ENCODE measurements at regions not wholly inside any gene's neighbourhood (a gene's known extent, or its start where the extent isn't known, plus 50 kb on each side); places are given as distances from the start of the nearest gene placed in this dataset.
"Not testable (repeated sequence)": the region's sequence is repeated elsewhere in the genome, so short reads cannot be mapped to it uniquely, and the experiment has no call there.

DNA sequence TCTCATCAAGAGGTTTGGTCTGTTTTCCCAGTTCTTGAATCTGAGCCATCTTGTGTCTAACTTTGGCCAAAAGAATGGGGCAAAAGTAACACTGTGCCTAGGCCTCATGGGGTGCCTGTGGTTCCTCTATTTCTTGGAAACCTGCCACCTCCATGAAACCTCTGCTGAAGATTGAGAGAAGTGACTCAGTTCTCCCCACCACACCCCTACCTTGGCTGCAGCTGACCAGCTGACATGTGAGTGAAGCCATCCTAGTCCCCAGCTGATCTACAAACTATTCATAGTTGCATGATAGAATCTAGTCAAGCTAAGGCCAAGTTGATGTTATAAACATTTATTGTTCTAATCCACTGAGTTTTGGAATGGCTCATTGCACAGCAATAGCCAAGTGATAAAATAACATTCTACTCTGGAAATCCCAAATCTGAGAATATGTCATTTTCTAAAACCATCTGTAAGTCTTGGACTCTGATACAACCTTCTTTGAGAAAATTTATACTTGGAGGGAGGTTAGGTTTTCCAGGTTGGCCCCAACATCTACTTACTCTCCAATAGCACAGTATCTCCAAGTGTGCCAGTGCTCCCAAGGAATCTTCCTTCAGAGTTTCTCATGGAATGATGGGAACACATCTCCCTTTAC lies 107.0 kb upstream of the SMLR1 start:
- no peak for DNase-seq

DNA sequence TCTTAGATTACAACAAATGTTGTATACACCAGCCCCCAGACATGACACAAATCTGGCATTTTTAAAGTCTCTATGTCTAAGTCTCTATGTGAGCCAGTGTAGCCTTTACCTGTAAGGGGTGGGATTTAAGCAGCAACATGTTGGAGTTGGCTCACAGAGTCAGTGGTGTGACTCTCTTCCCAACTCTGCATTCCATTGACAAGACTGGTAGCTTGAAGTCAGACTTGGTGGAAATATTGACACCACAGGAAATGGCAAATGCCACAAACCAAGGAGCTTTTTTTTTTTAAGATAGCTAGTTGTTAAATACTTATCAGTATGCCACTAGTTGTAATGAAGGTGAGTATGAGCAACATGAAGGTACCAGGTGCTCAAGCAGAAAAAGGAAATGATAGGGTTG lies 103.1 kb upstream of the SMLR1 start:
- DNase-seq, result no peak

GRCh38 chr6:130725551-130725950 lies 101.7 kb upstream of the SMLR1 start:
- DNase-seq, result no peak

- not testable (repeated sequence) for DNase-seq
Observed at GRCh38 chr6:130728064-130728463, 99.1 kb upstream of the SMLR1 start.

GRCh38 chr6:130730600-130730999 lies 96.6 kb upstream of the SMLR1 start:
- no peak for DNase-seq

DNA sequence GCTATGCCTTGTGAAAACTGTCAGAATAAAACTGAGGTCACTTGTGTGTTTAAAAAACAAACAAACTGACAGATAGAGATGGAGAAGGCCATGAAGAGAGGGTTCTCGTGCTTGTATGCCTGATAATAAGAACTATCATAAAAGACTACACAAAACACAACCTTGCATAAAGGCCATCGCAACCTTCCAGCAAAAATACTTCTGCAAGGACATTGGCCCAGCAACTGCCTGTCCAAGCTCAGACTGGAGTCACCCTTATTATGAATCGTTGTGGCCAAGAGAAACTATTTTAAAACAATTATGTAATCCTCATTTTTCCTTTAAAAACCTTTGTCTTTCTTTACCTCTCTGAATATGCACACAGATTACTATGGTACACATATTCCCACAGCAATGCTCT lies 93.0 kb upstream of the SMLR1 start:
- DNase-seq, result no peak

GRCh38 chr6:130740308-130740707 lies 86.9 kb upstream of the SMLR1 start:
- DNase-seq, result no peak

- DNase-seq, result no peak
Observed at GRCh38 chr6:130742131-130742681, 85.0 kb upstream of the SMLR1 start.

DNA sequence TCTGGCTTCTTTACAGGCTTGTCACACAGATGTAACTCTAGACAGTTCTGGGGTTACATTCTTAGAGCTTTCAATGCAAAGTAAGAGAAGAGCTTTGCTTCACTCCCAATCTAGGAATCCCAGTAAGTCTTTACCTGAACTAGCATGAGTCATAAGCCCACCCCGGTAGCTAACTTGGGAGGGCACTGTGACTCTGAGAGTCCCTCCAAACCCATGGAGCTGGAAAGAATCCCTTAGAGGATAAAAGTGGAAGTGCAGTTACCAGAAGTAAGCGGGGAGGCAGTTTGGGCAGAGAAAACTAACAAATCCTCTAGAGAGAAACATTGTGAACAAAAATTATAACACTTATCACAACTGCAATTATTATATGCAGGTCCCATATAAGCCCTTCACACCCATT lies 84.0 kb upstream of the SMLR1 start:
- no peak for DNase-seq

DNA sequence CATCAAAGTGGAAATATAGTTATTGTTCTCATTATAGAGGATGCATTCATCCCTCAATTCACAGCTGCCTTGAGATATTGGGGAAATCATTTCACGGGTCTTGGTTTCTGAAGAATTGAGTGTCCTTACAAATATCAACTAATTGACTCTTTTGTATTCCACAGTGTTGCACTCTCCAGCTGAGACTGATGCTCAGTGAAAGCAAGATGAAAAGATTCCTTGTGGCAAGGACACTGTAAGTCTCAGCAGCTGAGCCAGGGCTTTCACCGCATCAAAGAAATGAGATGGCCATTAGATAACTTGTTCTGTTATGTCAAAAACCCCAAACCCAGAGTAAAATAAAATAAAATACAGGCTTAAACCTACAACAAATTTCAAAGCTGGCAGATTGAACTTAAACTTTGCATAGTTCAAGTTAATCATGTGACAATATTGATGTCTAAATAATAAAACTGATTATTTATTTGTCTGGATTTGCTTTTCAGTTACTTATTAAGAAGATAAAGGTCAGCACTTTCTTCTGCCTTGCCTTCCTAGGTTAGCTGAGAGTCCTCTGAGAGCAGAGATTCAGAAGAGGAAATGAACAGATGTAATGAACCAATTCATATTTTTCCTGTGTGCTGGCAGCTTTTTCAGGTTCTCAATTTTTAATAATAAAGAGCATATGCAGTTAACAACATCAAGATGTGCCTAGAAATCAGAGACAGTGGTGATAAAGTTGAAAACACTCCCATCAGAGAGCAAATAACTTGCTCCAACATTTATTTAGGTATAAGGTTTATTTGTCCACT lies 82.4 kb upstream of the SMLR1 start:
- no peak for DNase-seq

DNA sequence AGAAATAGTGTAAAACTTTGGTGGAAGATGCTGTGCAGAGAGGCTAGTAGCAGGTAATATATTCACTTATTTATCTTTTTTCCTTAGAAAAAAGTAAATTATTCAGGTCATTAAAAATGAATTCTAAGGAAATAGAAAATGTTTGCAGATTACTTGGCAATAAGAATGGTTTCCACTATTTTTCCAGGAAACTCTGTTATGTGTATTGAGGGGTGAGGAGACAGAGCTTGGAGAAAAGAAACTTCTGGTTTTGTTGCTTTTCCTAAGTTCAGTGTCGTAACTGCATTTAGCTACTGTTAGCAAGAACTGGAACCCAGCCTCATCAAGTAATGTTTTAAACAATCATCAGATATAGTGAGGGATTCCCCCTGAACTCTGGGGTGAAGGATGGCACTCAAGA lies 79.2 kb upstream of the SMLR1 start:
- DNase-seq, result no peak

DNA sequence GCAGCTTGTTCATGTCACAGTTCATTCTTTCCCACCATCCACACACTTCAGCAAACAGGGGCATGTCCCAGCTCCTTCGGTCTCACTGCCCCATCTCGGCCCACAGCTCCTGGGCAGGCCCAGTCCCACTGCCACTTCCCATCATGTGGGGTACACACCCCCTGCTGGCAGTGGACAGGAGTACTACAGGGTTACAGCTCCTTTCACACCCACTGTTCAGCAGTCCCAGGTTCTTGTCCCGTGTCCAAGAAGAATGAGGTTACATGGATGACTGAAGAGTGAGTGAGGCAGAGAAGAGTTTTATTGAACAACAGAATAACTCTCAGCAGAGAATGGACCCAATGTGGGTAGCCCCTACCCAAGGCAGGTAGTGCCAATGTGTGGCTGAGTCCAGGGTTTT lies 77.8 kb upstream of the SMLR1 start:
- no peak for DNase-seq

DNA sequence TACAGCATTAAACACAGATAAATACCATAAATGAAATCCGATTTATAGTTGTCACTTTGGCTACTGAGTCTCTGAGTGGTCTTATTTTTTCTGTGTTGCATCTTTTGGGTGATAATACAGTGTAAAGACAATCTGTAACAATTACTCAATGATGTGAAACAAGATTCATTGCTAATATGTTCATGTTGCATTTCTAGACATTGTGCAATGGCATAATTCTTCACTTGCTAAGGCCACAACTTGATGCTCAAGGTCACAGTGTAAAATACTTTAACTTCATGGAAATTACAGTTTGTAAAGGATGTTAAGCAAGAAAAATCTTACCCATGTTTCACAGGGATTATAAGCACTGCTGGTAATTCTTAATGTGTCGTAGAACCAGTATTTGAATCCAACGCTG lies 74.9 kb upstream of the SMLR1 start:
- no peak for DNase-seq

- no peak for DNase-seq
Observed at GRCh38 chr6:130754786-130755367, 72.3 kb upstream of the SMLR1 start.

DNA sequence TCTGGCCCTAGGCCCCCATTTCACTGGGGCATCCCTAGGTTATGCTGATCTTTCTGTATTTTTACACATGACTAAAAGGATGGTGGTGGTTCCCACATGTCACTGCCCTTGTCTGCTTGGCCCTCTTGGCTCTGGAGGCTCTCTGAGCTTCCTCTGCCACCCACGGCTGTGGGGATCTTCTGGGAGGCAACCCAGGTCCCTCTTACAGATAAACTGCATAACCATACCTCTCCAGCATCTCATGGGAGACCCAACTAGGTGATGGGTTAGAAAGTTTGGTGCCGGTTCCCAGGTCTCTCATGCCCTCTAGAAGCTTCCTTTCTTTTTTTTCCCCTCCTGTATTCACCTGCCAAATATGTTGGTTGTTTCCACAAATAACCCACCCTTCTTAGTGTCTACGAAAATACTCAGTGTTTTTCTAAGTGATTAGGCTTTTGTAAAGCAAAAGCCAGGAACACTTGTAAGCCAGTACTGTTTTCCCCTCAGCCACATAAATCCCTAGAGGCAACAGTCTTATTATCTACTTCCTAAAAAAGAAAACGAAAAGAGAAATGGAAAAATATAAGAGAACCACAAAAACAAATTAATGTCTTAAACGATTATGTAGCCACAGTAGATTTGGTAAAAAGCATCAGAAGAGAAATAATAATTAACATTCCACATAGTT lies 71.7 kb upstream of the SMLR1 start:
- DNase-seq, result no peak

- no peak for DNase-seq
Observed at GRCh38 chr6:130756824-130757223, 70.4 kb upstream of the SMLR1 start.

GRCh38 chr6:130758813-130759212 lies 68.4 kb upstream of the SMLR1 start:
- no peak for DNase-seq

- DNase-seq, result no peak
Observed at GRCh38 chr6:130760006-130760405, 67.2 kb upstream of the SMLR1 start.

- no peak for DNase-seq
Observed at GRCh38 chr6:130761286-130761685, 65.9 kb upstream of the SMLR1 start.

DNA sequence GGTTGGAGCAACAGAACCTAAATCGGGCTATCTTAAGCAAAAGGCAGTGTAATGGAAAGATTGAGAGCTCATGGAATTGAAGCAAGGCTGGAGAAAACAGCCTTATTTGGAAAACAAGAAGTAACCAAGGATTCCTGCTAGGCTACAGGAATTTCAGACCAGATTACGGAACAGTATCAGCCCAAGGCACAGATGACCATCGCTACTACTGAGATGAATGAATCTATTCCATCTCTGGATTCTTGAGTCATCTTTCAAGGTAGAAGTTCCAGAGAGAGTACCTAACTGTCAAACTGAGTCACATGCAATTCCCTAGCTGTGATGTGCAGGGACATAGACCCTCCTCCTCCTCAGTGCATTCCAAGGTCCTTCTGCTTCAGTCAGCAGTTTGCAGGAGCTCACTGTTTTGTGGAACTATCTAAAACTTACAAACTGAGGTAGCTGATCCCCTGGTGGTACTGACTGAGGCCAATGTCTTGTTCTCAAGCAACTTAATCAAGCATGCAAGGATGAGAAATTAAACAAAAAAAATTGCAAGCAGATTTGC lies 62.0 kb upstream of the SMLR1 start:
- DNase-seq, result no peak

DNA sequence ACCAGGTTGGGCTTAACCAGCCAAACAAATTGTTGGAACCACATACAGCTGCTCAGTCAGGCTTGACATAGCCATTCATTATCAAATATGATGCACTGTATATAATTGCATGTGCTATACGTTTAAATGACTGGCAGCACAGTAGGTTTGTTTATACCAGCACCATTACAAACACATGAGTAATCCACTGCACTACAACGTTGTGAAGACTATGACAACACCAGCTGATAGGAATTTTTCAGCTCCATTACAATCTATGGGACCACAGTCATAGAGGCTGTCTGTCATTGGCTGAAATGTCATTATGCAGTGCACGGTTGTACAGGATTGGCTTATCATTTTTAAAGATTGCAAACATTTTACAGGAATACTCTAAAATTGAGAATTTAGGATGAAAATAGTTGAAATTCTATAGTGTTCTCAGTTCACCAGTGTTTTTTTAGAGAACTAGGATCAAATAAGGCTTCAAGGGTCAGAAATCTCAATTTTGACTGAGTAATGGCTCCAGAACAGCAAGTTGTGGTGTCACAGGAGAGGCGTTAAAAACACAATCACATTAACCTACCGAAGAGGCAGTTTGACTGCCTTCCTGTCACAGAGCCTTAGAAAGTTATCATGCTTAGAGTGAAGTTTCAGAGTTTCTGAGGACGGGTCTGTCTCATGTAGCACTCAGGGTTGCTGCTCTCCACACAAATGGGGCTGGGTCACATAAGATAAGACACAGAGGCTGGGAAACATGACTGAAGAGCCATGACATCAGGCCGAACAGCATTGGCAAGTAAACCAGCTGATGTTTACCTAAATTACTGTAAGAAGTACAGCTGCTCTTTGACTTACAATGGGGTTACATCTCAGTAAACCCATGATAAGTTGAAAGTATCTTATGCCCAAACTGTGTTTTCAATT lies 60.7 kb upstream of the SMLR1 start:
- DNase-seq, result no peak

DNA sequence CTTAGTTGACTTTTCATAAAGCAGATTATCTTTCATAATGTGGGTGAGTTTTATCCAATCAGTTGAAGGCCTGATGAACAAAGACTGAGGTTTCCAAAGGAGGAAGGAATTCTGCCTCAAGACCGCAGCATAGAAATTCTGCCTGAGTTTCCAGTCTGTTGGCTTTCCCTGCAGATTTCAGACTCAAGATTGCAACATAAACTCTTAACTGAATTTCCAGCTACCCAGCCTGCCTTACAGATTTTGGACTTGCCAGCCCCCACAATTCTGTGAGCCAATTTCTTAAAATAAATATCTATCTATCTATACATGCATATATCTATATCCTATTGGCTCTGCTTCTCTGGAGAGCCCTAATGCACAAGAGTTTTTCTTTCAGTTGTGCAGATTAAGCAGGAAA lies 57.3 kb upstream of the SMLR1 start:
- DNase-seq, result no peak

Measured in stimulated activated CD4-positive, alpha-beta T cell treated with anti-CD3 and anti-CD28 coated beads, Interleukin-1b, Interleukin-23, amount 100 ng/mL, for 48 hours (primary cell).